C4-2B (cell line): ENCODE measurements at regions not wholly inside any gene's neighbourhood (a gene's known extent, or its start where the extent isn't known, plus 50 kb on each side); places are given as distances from the start of the nearest gene placed in this dataset.

Experiments
- H3K27ac ChIP-seq: fragments of 450-650 bp; 2 replicates; pipeline ENCODE4 v1.5.1; 2017
- CTCF ChIP-seq: fragments of 450-650 bp; conservative IDR thresholded peaks from 2 replicates; pipeline ENCODE4 v1.5.1; 2017; ENCODE audit warnings: mild to moderate bottlenecking
- ZFX ChIP-seq: fragments of 450-650 bp; IDR thresholded peaks from 2 replicates; pipeline ENCODE4 v1.6.1; 2017

GRCh38 chr6:122081921-122082320 is 317.5 kb upstream of the HSF2 start:
- no peak overlapping the region for H3K27ac ChIP-seq
- TF ChIP-seq ZFX (no peak), CTCF (no peak)

- no peak for TF ChIP-seq CTCF
- TF ChIP-seq ZFX: no peak
- no peak overlapping the region for H3K27ac ChIP-seq
These were observed 317.1 kb upstream of the HSF2 start for GRCh38 chr6:122082370-122082769.

GRCh38 chr6:122092366-122092765 is 307.1 kb upstream of the HSF2 start:
- no peak overlapping the region for H3K27ac ChIP-seq
- TF ChIP-seq CTCF: no peak
- TF ChIP-seq ZFX: no peak

- H3K27ac ChIP-seq: no peak overlapping the region
- TF ChIP-seq CTCF (no peak), ZFX (no peak)
These were observed 301.2 kb upstream of the HSF2 start for GRCh38 chr6:122098201-122098678.

- no peak for TF ChIP-seq ZFX
- TF ChIP-seq CTCF: no peak
- H3K27ac ChIP-seq: no peak overlapping the region
These were observed 297.4 kb upstream of the HSF2 start for GRCh38 chr6:122102026-122102425.

GRCh38 chr6:122107256-122107852 is 292.1 kb upstream of the HSF2 start:
- no peak for TF ChIP-seq CTCF
- TF ChIP-seq ZFX: no peak
- H3K27ac ChIP-seq: no peak overlapping the region

GRCh38 chr6:122109075-122109474 is 290.4 kb upstream of the HSF2 start:
- no peak overlapping the region for H3K27ac ChIP-seq
- TF ChIP-seq ZFX (no peak), CTCF (no peak)
